ENCODE measurements at regions not wholly inside any gene's neighbourhood (a gene's known extent, or its start where the extent isn't known, plus 50 kb on each side); places are given as distances from the start of the nearest gene placed in this dataset.

DNA sequence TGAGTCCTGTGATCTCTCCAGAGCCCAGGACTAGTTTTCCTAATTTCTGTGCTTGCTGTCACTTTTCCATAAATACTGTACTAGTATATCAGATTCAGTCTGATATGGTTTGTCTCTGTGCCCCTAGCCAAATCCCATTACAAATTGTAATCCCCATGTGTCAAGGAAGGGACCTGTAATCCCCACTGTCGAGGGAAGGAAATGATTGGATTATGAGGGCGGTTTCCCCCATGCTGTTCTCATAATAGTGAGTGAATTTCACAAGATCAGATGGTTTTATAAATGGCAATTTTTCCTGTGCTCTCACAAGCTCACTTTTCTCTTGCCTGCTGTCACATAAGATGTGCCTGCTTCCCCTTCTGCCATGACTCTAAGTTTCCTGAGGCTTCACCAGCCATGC, 54.8 kb upstream of the IFRD1 start:
- DNase-seq (ENCODE audit: low read depth in 2 of 2): no peak

DNA sequence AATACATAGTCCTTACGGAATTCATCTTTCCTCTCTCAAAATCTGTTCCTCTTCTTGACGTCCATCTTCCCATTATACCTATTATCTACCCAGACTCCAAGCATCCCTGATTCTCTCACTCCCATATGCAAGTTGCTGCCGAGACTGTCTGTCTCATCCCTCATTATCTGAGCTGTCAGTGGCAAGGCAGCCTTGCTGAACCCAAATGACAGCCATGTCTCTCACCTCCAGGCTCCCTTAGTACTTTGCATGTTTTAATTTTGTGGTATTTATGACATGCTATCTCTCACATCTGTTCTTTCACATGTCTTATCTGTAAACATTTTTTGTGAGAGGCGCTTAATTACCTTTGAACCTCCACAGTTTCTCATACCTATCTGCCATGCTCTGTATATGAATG, 54.4 kb upstream of the IFRD1 start:
- DNase-seq (ENCODE audit: low read depth in 2 of 2): no peak

DNA sequence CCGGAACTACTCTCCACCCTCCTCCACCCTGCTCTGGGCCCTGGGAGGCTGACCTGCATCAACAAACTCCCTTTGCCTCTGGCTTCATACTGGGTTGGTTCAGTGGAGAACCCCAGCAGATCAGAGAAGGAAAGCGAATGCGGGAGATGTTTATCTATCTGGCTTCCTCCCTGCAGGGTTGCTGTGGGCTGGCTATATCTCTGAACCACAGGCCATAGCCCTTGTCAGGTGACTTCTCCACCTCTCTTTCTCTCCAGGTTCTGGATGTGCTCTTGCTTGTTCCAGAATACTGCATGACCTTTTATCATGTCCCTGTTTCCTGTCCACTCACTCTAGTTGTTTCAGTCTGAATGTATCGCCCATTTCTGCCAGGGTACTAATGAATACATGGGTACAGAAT, 51.7 kb upstream of the IFRD1 start:
- no peak for DNase-seq (ENCODE audit: low read depth in 2 of 2)

DNA sequence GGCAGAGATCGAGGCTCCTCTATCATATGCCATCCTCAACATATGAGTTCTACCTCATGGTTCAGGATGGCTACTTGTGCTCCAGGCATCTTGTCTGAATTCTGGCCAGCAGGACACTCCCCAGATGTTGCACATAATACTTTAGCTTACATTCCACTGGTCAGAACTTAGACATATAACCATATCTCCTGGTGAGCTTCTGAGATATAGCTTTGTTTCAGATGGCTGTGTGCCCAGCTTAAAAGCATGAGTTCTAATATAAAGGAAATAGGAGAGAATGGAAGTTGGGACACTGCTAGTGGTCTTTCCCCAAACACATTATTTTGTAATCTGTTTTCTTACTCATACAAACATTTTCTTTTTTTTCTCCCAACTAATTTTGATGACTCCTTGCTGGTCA, 50.8 kb upstream of the IFRD1 start:
- no peak for DNase-seq (ENCODE audit: low read depth in 2 of 2)

DNA sequence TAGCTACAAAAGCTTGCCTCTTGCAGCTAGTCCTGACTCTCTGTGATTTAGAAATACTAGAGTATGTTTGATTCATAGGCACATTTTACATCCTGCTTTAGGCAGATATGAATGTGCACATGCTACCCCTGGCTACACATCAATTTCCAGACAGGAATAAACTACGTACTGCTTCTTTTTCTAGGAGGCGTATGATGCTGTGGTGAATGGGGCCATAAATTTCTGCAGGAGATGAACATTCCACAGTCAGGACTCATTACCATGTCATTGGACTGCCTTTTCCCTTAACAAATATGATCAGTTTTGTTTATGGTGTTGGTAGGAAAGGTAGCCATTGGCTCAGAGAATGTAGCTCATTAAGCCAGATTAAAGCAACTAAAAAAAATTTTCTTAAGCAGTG, 50.1 kb upstream of the IFRD1 start:
- DNase-seq (ENCODE audit: low read depth in 2 of 2): peak in 1 of 2 donors; percentile 17

All from lung microvascular endothelial cell (primary cell).